ENCODE measurements at regions not wholly inside any gene's neighbourhood (a gene's known extent, or its start where the extent isn't known, plus 50 kb on each side); places are given as distances from the start of the nearest gene placed in this dataset.

DNA sequence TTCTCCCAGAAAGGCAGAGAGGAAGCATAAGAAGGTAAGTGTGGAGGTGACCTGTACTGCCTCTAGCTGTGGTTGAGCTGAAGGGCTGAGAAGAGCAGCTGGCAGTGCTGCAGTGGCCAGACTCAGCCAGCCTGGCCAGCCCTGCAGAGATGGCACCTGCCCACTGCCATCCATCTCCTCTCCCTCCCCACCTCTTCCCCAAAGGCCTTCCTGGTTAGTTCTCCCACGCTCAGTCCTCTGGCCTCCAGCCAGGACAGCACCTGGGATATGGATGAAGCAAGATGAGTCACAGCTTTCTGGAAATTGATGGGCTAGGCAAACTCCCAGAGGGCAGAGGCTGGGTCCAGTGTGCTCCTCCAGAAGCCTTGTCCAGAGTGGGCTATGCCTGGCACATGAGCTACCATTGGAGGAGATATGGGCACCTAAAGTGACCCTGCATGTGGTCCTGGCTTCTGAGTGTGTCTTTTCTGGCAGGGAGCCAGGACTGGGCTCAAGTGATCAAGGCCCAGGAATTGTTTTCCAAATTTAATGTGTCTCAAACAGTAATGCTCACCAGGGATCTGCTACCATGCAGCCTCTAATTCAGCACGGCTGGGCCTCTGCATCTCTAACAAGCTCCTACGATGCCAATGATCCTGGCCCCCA is 81.0 kb upstream of the CACUL1 start:
- DNase-seq (ENCODE audit: low spot score): peak; percentile 88

DNA sequence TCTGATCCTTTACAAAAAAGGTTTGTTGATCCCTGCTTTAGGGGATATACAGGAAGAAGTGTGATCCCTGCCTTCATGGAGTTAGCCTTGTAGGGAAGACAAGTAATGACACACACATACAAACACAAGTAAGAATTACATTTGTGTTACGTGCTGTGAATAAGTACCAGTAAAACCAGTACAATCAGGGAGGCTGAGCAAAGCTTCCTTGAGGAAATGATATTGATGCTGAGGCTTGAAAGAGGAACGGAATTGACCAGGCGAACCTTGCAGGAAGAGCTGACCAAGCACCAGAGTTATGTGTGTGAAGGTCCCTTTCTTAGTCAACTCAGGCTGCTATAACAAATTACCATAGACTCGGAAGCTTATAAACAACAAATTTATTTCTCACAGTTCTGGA is 83.6 kb upstream of the CACUL1 start:
- DNase-seq (ENCODE audit: low spot score): no peak

DNA sequence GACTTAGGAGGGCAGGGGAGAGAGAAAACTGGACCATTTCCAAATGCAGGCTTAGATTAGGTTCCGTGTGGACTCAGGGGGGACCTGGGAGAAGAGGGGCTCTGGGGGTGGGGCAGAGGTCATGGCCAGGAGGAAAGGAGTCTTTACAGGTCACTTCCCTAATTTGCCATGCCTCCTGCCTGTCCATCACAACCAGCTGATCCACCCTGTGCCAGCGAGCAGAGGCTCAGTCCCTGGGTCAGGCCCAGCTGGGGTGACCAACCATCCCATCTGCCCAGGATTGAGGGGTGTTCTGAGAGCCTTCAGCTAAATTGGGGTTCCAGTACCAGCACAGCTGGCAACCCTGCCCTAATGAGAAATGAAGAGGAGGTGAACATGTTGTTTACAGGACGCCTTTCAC is 84.6 kb upstream of the CACUL1 start:
- DNase-seq (ENCODE audit: low spot score): no peak

DNA sequence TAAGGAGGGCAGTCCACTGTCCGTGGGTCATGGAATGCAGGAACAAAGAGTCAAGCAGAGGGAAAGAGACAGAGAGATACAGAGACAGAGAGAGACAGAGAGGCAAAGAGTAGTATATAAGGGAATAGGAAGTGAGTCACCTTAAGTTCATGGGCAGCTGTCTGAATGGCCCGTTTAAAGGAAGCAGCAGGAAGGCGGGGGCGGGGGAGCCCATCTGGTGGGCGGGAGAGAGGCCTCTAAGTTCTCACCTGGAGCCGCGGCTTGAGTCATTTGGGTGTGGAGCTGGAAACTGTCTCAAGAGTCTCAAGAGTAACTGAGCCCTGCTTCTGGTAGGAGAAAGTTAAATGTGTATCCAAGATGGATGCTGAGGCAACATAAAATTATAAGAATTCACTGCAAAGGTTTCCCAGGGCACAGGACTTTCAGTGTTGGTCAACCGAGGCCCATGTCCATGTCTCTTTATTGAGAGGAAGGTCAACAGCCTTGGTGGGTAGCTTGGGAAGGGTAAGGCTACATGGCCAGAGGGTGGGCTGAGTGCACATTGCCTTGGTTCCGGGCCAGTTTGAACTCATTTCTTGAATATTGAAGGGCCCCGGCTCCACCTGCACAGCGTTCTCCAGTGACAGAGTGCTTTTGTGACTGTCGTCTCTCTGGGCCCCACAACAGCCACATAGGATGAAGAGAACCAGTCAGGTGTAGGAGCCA is 85.5 kb upstream of the CACUL1 start:
- peak; percentile 83 for DNase-seq (ENCODE audit: low spot score)

DNA sequence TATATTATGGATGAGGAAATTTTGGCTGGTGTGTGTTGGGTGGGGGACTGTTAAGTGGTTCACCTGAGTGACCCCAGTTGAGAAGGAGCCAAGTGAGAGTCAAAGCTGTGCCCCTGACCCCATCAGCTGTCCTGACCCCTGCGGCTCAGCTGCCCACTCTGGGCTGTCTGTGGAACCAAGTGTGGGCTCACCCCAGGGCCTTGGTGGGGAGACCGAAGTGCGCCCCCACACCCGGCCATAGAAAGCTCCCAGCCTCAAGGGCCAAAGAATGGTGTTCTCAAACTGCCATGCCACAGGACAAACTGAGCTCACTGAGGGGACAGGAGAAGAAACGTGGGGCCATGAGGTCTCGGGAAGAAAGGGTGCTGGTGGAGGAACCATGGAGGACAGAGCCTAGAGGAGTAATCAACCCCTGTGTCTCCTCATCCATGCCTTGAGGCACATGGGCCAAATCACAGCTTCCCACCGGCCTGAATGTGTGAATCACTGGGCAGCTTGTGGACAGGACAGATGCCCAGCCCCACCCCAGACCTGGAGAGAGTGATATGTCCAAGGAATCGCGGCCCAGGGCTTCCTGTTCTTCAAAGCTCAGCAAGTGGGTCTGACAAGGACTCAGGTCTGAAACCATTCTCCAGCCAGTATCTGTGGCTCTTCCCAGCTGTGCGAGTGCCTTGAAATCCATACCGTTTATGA is 86.2 kb upstream of the CACUL1 start:
- DNase-seq (ENCODE audit: low spot score): no peak

DNA sequence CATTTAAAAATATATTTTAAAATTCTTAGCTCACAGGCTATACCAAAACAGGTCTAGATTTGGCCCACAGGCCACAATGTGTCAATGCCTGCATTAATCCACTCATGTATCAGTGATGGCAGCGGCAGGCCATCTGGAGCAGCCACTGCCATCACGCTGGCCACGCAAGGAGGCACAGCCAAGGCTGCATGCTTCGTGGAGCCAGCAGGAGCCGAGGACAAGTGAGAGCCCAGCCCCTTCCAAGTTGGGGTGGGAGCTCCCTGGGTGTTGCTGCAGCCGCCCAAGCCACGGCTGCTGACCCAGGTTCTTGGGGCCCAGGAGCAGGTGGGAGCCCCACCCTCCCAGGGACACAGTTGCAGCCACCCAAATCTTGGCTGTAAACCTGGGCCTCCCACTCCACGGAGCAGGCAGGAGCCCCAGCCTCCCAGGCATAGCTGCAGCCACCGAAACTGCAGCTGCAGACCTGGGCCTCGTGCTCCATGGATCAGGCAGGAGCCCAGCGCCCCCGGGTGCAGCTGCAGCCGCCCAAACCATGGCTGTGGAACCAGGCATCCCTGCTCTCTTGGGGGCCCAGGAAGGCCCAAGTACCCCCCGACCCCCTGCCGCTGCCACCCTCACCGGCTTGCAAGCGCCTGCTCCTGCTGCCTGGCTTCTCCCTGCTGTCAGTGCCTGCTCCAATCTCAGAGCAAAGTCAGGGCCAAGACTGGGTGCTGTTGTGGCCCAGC is 87.3 kb upstream of the CACUL1 start:
- DNase-seq (ENCODE audit: low spot score): no peak

DNA sequence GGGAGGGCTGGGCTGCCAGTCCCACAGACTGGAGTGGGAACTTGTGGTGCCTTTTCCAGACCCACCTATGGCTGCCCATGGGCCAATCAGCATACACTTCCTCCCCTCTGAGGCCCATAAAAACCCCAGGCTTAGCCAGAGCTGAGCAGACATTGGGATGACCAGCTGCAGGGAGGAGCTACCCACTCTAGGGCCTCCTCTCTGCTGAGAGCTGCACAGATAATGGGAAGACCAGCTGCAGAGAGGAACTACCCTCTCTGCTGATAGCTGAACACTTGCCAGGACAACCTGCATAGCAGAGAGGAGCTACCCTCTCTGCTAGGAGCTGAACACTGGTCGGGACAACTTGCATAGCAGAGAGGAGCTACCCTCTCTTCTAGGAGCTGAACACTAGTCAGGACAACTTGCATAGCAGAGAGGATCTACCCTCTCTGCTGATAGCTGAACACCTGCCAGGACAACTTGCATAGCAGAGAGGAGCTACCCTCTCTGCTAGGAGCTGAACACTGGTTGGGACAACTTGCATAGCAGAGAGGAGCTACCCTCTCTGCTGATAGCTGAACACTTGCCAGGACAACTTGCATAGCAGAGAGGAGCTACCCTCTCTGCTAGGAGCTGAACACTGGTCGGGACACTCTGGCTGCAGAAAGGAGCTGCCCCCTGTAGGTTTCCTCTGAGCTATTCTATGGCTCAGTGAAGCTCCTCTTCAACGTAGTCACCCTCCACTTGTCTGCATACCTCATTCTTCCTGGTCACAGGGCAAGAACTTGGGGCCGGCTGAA is 88.3 kb upstream of the CACUL1 start:
- DNase-seq (ENCODE audit: low spot score): no peak

DNA sequence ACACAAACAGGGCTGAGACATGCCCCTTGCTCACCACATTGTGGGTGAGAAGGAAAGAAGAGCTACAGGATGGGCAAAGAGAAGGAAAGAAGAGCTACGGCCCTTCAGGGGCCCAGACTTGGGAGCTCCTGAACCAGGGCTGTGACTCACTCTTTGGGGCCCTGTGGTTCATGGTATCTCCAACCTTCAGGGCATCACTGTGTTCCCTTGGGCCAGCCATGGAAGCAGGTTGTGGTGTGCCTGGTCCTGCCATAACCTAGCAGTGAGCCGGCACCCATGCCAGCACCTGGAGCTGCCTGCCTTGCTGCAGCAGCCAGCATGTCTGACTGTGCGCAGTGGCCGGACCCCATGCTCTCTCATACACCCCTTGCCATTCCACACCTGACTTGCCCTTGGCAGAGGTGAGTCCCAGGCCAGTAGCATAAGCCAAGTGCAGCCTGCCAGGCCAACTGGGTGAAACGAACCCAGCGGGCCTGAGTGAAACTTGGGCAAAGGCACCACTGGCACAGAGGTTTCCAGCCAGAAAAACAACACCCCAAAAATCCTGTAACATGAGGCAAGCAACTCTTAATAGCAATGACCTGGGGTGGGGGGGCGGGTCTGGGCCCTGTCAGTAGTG is 89.0 kb upstream of the CACUL1 start:
- no peak for DNase-seq (ENCODE audit: low spot score)

DNA sequence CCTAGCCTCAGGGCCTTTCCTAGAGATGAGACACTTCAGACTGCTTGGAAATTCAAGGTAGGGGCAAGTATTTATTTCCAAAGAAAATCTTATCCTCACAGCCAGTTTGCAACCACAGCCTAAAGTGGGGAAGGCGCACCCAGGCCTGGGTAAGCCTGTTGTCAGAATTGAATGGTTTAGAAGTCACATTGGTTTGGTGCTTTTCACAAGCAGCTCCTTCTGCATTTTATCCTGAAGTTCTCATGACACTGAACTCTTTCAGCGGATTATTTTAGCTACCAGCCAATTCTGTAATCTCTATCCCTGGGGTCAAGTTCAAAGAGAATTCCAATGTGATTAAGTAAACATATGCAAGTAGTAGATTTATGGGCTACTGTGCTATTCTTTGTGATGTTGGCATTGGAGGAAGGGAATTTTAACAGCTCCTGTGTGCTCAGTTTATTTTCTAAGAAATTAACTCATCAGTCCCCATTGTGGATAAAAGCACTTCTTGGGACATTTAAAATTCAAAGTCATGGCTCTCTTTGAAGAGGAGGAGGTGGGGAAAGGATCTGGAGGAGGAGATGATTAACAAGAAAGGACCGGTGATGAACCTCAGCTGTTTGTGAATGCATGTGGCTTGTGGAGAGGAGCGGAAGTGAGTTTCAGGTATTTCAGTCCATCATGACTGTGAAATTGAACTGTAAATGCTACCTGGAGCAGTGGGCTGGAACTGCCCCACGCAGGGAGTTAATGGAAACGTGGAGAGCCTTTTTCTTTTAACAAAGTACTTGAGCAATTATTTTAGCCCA is 90.2 kb upstream of the CACUL1 start:
- peak; percentile 57 for DNase-seq (ENCODE audit: low spot score)

DNA sequence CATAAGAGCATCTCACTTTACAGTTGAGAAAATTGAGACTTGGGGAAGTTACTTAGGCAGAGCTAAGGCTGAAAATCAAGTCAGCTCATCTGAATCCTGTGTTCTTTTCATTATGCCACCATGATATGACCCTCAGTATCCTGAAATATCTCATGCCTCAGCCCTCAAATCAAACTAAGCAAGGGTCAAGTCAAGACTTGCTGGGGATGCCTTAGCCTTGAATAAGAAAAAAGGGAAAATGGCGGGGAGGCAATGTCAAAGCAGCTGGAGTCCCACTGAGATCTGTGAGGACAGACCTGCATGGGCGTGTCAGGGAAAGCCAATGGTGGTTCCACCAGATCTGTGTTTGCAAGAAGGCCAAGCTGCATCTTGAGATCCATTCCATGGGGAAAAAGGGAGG is 91.0 kb upstream of the CACUL1 start:
- no peak for DNase-seq (ENCODE audit: low spot score)

DNA sequence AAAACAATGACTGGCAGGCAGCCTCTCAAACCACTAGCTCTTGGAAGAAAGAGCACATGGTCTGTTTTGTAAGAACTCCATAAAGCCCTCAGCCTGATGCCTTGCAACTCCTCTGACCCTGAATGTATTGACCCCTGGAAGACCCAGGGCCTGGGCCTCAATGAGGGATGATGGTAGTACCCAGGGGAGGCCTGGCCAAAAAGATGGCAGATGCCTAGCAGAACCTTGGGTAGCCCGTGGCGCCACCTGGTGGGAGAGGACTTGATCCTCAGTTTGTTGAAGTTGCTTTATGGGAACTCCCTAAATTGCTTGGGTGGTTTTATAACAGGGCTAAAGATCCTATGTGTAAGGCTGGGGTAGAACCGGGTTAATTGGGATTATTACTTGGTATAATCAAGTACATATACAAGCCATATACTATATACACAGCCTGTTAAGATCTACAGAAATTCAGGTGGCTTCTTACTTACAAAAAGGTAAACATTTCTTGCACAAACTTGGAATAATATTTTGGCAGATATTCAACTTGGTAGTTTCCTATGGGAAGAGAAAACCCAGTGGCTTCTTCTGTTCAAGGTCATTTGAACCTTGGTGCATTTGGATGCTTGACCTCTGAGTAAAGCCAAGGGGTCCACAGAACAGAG is 95.8 kb upstream of the CACUL1 start:
- DNase-seq (ENCODE audit: low spot score): peak; percentile 72

DNA sequence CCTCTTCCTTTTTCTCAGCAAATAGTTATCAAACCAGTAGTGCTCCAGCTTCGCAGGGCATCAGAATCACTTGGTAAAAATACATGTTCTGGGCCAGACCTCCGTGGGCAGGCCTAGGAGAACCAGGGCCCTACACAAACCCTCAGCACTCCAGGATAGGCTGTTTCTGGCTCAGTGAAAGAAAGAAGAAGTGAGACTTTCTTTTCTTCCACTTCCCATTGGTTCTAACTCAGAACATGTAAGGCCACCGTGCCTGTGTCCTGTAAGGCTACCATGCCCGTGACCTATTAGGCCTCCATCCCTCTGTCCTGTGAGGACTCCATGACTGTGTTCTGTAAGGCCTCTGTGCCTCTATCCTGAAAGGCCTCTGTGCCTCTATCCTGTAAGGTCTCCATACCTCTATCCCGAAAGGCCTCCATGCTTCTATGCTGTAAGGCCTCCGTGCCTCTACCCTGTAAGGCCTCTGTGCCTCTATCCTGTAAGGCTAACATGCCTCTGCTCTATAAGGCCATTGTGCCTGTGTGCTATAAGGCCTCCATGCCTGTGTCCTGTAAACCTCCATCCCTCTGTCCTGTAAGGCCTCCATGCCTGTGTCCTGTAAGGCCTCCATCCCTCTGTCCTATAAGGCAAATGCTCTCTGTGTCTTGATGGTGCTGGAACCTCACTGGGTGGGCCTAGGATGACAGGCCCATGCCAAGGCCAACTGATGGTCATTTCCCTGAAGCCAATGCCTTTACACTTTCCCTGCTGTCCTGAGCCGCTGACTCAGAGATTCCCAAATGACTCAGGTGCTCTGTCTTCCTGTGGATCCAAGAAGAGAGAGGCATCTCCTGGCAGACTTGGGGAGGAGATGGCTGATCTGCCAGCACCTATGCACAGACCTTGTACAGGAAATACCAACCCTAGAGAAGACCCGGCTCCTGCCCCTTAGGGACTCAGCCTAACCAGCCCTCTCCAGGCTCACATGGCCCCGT is 96.6 kb upstream of the CACUL1 start:
- DNase-seq (ENCODE audit: low spot score): peak; percentile 57

DNA sequence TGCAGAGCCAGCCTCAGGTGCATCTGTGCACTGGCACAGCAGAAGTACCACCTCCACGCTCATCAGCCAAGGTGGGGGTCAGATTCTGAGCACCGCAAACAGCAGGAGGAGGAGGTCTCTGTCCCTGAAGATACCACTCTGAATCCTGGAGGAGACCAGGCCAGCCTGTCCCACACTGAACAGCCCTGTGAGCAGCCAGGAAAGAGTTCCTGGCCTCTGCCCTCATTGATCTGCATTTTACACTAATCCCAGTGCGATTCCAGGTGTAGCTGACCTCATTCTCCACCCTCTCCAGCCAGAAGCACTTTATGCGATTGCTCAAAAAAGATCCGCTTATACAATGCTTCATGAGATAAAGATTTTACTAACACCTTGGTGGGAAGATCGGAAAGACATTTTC is 99.1 kb upstream of the CACUL1 start:
- no peak for DNase-seq (ENCODE audit: low spot score)

DNA sequence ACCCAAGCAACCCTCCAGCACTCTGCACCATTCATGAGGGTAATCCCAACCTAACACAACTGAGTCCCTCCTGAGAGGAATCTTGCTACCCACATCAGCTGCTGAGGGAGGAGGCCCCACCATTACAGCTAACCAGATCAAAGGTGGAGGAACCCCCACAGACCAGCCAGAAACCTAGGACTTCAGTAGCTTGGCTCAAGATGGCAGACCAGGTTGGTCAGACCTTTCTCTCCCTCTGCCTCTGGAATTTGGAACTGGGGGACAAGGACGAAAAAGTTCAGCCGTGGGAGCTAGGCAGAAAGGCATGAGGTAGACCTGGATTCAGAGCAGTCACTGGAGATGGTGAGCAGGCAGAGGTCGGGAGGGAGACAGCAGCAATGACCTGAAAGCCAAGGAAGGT is 101.3 kb upstream of the CACUL1 start:
- no peak for DNase-seq (ENCODE audit: low spot score)

DNA sequence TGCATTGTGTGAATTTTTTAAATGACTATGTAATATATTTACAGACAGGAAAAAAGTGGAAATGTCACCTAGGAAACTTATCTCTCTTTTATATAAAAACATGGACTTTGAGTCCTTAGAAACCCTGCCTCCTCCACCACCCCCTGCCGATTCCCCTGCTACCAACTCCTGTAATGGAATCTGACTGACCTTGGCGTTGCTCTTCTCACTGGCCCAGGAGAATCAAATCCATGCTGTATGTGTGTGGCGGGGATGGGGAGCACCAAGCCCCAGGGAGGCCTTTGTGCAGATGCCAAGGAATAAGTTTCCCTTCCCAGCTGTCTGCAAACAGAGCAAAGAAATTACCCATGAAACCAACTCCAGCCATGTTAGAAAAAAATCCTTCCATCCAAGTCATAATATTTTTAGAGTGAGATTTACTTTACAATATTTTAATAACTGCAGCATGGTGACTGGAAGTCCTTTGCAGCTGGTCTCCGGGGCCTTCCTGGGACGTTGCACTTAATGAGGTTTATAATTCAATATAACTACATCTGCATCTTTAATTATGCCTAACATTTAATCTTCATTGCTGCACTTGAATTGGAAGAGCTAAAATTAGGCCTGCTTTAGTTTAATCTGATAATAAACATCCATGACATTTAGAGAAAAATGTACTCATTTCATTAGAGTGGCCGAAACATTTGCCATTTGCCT is 111.4 kb upstream of the CACUL1 start:
- DNase-seq (ENCODE audit: low spot score): no peak

DNA sequence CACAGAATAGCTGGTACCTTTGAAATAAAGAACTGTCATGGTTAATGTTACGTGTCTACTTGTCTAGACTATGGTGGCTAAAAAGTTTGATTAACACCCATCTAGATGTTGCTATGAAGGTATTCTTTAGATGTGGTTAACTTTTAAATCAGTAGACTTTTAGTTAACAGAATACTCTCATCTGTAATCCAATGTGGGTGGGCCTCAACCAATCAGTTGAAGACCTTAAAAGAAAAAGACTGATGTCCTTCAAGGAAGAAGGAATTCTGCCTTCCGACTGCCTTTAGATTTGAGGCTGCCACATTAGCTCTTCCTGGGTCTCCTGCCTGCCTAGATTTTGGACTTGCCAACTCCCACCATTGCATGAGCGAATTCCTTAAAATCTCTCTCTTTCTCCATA is 113.0 kb upstream of the CACUL1 start:
- DNase-seq (ENCODE audit: low spot score): no peak

DNA sequence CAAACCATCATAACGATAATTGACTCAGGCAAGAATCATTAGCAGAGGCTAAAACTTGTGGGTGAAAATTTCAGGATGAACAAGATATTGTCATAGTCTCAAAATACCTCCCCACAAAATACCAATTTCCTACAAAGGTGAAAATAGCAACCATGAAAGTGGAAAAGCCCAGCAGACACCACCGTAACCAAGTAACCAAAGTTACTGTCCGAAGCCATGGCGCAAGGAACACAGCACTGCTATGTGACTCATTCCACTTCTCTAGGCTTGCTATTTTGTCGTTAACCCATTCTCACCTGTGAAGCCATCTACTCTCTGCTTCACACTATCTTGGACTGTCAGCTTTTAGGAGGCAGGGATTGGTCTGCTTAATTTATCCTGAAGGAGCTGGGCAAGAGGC is 113.8 kb upstream of the CACUL1 start:
- peak; percentile 28 for DNase-seq (ENCODE audit: low spot score)

All from A172 (cell line).